ENCODE measurements at regions not wholly inside any gene's neighbourhood (a gene's known extent, or its start where the extent isn't known, plus 50 kb on each side); places are given as distances from the start of the nearest gene placed in this dataset.

DNA sequence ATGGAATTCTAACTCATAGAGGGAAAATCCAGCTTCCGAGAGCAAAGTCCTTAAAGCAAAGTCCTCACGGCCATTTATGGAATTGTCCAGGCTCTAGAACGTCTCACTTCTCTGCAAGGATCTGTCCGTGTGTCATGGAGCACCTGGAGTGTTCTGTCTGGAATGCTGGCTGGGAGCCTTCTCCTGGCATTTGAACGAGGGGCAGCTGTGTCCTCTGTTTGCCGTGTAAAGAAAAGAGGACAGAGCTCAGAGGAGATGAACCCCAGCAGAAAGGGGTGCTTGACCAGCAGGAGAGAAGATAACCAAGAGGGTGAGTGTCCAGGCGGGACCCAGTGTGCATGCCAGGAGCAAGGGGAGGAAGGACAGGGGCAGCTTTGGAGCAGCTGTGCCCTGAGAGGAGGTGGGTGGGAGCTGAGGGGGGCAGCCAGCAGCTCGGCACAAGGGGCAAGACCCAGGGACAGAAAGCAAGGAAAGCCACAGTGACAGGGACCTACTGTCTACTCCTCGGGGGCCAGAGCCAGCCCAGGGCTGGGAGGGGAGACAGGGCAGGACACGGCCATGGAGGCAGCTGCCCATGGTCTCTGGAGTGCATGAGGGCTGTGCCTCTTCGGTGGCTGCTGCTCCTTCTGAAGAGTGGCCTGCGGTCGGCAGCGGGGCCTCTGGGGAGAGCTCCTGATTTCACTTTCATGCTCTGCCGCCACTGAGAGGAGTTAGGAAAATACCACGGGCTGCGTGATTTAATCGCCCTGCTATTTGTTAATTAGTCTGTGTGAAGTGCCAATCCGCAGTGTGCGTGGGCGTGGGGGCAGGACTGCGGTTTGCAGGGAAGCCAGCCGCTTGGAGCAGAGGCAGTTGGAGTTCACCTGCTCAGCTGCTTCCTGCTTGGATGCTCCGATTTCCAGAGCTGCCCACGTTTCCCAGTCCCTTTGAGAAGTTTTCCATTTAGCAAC is 149.3 kb upstream of the SHH start (continued):
- TF ChIP-seq, protein P1, sequence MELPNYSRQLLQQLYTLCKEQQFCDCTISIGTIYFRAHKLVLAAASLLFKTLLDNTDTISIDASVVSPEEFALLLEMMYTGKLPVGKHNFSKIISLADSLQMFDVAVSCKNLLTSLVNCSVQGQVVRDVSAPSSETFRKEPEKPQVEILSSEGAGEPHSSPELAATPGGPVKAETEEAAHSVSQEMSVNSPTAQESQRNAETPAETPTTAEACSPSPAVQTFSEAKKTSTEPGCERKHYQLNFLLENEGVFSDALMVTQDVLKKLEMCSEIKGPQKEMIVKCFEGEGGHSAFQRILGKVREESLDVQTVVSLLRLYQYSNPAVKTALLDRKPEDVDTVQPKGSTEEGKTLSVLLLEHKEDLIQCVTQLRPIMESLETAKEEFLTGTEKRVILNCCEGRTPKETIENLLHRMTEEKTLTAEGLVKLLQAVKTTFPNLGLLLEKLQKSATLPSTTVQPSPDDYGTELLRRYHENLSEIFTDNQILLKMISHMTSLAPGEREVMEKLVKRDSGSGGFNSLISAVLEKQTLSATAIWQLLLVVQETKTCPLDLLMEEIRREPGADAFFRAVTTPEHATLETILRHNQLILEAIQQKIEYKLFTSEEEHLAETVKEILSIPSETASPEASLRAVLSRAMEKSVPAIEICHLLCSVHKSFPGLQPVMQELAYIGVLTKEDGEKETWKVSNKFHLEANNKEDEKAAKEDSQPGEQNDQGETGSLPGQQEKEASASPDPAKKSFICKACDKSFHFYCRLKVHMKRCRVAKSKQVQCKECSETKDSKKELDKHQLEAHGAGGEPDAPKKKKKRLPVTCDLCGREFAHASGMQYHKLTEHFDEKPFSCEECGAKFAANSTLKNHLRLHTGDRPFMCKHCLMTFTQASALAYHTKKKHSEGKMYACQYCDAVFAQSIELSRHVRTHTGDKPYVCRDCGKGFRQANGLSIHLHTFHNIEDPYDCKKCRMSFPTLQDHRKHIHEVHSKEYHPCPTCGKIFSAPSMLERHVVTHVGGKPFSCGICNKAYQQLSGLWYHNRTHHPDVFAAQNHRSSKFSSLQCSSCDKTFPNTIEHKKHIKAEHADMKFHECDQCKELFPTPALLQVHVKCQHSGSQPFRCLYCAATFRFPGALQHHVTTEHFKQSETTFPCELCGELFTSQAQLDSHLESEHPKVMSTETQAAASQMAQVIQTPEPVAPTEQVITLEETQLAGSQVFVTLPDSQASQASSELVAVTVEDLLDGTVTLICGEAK (IDR thresholded peaks at IDR 0.05) = no peak
- TF ChIP-seq, protein P1 (CRISPR knock-in tag; IDR thresholded peaks at IDR 0.05) = no peak
- TF ChIP-seq KDM2A (CRISPR knock-in tag; IDR thresholded peaks at IDR 0.05; ENCODE audit: borderline replicate concordance, low read depth) = peak; percentile 39
- TF ChIP-seq TBX3 (IDR thresholded peaks at IDR 0.05; ENCODE audit: borderline replicate concordance) = no peak
- TF ChIP-seq CCAR2 (optimal IDR thresholded peaks at IDR 0.05; ENCODE audit: low read depth, low read length) = no peak
- no peak for TF ChIP-seq ZFP1 (CRISPR knock-in tag; IDR thresholded peaks at IDR 0.05)
- no peak for TF ChIP-seq GABPA (IDR thresholded peaks at IDR 0.05; ENCODE audit: low read depth, low read length)
- TF ChIP-seq GABPA (CRISPR knock-in tag; IDR thresholded peaks at IDR 0.05; ENCODE audit: low read depth) = no peak
- no peak for TF ChIP-seq TSC22D2 (CRISPR knock-in tag; IDR thresholded peaks at IDR 0.05; ENCODE audit: borderline replicate concordance)
- TF ChIP-seq, protein P2, sequence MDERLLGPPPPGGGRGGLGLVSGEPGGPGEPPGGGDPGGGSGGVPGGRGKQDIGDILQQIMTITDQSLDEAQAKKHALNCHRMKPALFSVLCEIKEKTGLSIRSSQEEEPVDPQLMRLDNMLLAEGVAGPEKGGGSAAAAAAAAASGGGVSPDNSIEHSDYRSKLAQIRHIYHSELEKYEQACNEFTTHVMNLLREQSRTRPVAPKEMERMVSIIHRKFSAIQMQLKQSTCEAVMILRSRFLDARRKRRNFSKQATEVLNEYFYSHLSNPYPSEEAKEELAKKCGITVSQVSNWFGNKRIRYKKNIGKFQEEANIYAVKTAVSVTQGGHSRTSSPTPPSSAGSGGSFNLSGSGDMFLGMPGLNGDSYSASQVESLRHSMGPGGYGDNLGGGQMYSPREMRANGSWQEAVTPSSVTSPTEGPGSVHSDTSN (CRISPR knock-in tag; IDR thresholded peaks at IDR 0.05) = no peak
- TF ChIP-seq ZNF768 (CRISPR knock-in tag; IDR thresholded peaks at IDR 0.05) = no peak
- no peak for TF ChIP-seq HDAC2 (CRISPR knock-in tag; IDR thresholded peaks at IDR 0.05)
- peak; percentile 17; the same call in 1 of the 2 replicates for TF ChIP-seq WIZ (CRISPR knock-in tag; IDR thresholded peaks at IDR 0.05)
- no peak for TF ChIP-seq SRSF9 (IDR thresholded peaks at IDR 0.05; ENCODE audit: borderline replicate concordance, insufficient read depth, low read depth, low read length, poor library complexity, severe bottlenecking)
- TF ChIP-seq KLF9 (CRISPR knock-in tag; IDR thresholded peaks at IDR 0.05; ENCODE audit: low read depth) = no peak
- TF ChIP-seq ZFP90 (CRISPR knock-in tag; IDR thresholded peaks at IDR 0.05; ENCODE audit: borderline replicate concordance) = no peak
- TF ChIP-seq TRIM24 (CRISPR knock-in tag; IDR thresholded peaks at IDR 0.05) = no peak
- TF ChIP-seq HNRNPUL1 (IDR thresholded peaks at IDR 0.05; ENCODE audit: low read depth, low read length) = no peak
- TF ChIP-seq KLF16 (CRISPR knock-in tag; IDR thresholded peaks at IDR 0.05) = 0 out of 4 replicates have a peak, but pooled peaks of 1 of the 2 experiments have one; percentile 15
- TF ChIP-seq, protein P3, sequence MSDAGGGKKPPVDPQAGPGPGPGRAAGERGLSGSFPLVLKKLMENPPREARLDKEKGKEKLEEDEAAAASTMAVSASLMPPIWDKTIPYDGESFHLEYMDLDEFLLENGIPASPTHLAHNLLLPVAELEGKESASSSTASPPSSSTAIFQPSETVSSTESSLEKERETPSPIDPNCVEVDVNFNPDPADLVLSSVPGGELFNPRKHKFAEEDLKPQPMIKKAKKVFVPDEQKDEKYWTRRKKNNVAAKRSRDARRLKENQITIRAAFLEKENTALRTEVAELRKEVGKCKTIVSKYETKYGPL (CRISPR knock-in tag; IDR thresholded peaks at IDR 0.05) = no peak

All from HepG2 (cell line).